Hematopoietic multipotent progenitor cell treated with erythropoietin and hydrocortisone succinate and interleukin-3 and kit ligand, for 6 days (in vitro differentiated cells): ENCODE measurements at regions not wholly inside any gene's neighbourhood (a gene's known extent, or its start where the extent isn't known, plus 50 kb on each side); places are given as distances from the start of the nearest gene placed in this dataset.
"Not testable (repeated sequence)": the region's sequence is repeated elsewhere in the genome, so short reads cannot be mapped to it uniquely, and the experiment has no call there.

Experiments
- DNase-seq: peaks from one replicate; pipeline ENCODE4 v3.0.0-alpha.2; 2015

DNA sequence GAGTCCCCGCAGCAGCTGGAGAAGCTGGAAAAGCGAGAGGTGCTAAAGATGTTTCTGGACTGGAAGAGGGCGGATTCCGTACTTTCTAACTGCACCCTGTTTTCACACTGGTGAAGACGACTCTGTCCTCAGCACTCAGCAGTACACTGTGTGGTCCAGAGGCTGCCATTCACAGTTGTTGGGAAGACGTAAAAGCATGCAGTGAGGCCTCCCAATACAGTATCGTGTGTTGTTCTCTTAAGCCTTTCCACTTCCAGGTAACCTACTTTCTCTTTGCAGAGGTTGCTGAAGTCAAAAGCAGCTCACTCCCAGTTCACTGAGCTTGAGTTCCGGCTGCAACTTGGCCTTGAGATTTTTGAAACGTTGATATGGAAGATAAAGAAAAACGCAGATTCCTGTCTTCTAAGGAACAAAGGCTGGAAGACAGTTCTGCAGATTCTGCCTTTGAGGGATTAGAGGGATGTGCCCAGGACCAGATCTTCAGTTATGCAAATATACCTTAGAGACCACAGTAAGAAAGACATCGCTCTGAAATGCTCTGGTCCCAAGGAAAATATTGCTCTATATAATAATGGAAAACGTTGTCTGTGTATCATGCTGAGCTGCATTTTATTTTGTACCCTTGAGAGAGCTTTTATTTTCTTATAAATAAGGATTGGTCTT lies 540.9 kb downstream of the TRIML1 start:
- DNase-seq: no peak

DNA sequence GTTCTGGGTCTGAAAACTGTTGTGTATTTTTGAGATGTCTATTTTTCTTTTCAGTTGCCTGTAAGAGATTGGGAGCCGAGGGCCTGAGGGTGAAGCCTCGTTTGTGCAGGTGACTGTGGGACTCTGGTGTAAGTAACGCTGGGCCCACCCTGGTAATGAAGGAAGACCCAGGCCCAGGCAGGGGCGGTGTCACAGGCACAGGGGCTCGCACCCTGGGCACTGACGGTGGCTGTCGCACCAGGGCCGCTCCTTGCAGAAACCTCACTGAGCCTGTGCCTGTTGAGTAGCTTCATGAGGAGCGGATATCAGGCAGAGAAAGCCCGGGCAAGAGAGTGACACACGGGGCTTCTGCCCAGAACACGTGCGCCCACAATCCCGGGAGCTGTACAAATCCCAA lies 541.4 kb downstream of the TRIML1 start:
- no peak for DNase-seq

DNA sequence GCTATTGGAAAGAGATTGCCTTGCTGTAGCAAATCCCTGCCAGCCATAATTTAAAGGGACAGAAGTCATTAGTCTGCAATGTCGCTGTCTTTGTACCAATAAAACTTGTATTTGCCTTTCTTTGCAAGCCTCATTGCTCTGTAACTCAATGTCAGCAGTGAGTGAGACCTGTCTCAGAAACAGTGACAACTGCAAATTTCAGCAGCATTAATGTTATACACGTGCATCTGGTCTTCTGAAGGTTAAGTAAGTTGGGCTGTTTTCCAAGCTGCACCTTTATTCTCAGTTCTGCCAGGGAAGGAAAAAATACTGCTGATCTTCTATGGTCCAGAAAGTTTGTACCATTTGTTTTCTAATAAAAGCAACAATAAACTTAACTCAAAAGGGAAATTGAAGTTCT lies 543.1 kb downstream of the TRIML1 start:
- DNase-seq: no peak

DNA sequence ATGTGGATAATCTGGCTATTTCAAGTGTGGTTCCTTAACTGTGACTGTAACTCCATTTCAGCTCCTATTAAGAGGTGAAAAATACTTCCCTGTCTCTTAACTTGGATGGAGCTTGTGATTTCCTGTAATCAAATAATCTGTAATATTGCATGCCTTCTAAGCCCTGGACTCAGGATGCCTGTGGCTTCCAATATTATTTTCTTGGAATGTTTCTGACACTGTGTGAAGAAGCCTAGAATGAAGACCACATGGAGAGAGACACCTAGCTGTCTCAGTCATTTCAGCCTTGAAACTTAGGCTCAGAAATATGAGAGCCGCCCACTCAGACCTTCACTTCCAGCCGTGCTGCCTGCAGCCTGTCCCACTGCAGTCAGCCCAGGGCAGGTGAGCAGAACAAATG lies 544.3 kb downstream of the TRIML1 start:
- DNase-seq: no peak

DNA sequence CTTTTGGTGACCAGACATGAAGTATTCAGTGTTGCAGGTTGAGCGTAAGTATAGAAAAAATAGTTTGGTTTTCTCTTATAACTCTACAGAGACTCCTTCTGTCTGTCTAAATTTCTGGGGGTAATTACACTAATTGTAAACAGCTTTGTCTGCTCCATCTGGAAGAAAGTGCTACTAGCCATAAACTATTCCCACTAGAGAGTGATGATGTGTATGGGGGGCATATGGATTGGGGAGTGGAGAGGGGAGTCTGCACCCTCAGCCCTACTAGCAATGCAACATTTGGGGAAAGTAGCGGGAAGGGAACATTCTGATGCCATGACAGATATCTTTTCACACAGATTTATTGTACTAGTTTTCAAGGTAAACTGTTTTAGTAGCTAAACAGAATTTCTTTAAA lies 549.7 kb downstream of the TRIML1 start:
- no peak for DNase-seq

DNA sequence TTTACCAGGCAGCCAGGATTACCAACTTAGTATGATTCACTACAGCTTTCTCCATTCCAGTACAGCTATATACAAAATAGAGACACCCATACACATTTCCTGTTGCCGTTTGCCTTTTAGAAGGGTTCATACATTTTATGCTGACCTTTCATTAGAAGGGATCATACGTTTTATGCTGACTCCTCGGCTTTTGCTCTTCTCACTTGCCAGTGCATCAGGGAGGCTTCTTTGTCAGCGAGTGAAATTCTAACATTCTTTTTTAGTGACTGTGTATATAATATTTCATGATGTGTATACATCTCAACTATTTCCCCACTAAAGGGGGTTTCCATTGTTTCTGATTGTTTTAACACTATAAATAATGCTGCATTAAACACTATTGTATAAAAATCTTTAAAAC lies 552.6 kb downstream of the TRIML1 start:
- no peak for DNase-seq

DNA sequence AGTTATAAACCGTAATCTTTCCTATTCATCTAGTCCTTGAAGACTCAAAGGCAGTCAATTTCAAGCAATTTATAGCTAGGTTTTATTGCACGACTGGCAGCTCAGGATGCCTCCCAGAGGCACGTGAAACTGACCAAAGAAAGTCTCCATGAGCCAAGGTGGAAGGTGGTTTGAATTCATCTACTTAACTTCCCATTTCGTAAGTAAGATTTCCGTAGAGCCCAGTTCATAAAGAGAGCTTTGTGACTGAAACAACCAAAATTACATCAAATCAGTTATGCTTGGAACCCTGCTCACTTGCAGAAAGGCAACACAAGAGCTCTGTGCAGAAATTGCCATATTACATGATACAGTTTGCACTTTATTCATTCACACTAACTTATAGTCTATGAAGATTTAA lies 556.0 kb downstream of the TRIML1 start:
- DNase-seq: no peak

DNA sequence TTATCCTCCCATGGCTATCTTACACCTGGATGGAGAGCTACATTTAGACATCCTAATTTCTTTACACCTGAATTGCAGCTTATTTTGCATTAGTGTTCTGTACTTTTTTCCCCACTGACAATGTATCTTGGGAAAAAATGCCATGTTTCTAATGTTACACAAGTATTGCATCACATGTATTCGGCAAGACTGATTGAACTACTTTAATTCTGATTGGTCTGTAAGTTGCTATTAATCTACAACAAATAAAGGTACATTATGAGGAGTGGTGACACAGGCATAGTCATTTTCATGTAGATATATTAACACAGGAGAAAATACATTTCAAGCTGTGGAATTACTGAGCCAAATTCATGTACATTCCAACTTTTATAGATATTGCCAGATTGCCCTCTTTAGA lies 558.0 kb downstream of the TRIML1 start:
- DNase-seq: no peak

DNA sequence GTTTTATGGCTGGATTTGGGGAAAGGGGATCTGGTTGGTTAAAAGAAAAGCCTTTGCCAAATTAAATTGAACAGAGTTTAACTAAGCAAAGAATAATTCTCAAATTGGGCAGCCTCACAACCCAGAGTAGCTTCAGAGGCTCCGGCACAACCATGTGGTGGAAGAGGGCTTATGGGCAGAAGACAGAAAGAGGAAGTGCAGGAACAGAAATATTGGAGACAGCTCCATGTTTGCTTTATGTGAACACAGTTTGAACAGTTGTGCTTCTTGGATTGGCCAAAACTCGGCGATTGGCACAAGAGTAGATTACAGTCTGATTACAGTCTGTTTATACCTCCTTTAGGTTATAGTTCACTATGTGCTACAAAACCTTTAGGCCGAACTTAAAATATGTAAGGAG lies 562.7 kb downstream of the TRIML1 start:
- DNase-seq: no peak

DNA sequence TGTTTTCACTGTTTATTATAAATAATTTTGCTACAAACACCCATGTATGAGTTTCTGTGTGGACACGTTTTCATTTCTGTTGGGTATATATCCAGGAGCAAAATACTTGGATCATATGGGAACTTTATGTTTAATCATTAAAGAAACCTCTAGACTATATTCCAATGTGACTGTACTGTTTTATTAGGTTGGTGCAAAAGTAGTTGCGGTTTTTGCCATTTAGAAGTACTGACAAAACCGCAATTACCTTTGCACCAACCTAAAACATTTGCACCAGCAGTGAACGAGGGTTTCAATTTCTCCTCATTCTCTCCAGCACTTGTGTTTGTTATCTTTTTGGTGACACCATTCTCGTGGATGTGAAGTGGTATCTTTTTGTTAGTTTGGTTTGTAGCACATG lies 565.0 kb downstream of the TRIML1 start:
- DNase-seq: no peak

DNA sequence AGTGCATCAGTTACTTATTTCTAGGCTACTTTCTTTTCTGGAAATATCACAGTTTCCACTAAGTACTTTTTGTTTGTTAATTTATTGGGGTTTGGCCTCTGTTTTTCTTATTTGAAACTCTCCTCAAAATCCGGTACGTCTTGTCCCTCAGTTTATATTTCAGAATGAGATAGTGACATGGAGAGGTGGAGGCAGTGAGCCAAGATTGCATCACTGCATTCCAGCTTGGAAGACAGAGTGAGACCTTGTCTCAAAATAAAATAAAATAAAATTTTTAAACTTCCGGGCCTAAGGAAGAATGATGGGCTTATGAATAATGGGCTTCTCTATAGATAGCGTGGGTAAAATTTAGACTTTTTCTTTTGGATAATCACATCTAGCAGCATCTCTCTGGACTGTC lies 567.8 kb downstream of the TRIML1 start:
- no peak for DNase-seq

DNA sequence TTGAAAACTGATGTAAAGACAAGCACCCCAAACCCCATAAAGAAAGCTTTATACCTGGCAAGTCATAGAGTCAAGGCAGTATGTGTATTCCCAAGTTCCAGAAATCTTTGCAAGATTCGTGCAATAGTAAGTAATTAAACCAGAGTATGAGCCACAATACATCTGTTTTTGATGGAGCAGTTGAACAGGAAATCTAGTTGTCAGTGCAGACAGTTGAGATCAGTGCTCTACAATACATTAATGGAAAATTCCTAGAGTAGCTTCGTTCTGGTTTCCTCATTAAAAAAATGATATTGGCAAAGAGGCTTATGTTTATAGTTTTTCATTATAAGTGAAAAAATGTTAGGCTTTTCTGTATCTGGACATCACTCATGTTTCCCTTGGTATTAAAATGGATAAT lies 575.3 kb downstream of the TRIML1 start:
- no peak for DNase-seq

DNA sequence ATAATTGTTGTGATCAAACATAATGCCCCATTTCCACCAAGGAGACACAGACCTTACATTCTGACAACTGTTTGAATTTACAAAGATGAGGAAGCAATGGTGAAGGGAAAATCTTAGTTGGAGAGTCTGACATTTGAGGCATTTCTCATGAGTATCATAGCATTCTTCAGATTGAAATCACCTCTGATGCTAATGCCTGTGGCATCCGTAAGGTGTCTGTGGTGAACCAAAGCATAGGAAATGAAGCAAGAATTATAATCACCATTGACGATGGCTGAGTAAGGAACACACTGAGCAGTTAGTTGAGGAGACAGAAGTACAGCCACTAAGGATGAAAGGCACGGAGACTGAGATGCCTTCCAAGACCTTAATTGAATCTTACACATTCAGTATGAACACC lies 575.7 kb downstream of the TRIML1 start:
- DNase-seq: no peak

DNA sequence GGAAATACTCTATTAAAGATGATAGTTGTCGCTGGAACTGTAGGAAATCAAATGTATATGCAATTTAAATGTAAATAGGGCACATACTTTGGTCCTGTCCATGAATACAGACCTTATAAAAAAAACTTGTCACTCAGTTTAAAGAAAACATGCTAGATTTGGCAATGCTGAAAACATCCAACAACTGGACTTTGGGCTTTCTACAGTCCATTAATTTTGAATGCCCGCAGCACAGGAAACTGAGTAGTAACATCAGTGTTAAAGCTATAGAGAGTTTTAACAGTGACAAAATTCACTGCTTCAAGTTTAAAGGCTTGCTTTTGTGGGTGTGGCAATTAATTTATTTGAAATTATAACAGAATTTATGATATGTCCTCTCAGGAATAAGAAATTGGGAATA lies 578.4 kb downstream of the TRIML1 start:
- no peak for DNase-seq

DNA sequence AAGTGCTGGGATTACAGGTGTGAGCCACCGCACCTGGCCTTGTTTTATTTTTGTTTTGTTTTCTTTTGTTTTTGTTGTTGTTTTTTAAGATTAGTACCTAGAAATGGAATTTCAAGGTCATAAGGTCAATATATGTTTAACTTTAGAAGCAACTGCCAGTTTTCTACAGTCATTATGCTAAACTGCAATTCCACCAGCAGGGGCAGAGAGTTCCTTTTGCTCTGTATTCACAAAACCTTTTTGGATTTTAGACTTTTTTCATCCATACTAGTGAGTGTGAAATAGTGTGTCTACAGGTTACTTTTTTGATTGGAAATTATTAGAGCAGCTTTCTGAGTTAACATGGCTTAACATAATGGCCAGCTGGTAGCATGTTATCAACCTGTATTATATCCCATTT lies 580.6 kb downstream of the TRIML1 start:
- DNase-seq: no peak

DNA sequence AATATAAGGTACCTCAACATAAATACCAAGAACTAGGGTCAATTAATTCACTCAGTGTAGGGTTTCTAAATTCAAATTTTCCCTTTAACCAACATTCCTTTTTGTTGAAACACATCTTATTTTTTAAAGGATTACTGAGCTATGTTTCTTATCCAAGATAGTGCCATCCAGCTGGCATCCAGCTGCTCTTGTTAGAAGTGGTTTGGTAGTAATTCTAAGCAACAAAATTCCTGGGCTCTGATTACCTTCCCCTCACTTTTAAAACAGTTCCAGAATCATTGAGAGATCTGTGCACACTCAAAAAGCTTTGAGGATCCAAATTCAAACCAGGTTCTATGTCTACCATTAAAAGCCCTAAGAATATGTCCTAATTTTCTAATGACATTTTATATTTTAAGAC lies 583.7 kb downstream of the TRIML1 start:
- no peak for DNase-seq

DNA sequence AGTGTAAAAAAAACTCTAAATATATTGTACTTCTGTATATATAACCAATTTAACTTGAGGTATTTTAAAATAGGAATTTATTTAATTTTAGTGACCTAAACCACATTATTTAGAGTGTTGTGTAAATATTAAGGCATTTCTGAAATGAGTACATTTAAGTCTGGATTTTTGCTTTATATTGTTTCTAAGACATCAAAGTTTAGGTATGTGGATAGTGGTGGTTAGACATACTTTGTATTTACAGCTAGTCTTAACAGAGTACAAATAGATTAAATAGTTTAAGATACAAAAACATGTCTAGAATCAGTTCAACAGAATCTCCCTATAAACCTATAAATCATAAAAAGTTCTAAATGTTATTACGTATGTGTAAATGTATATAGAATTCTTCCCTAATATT lies 588.5 kb downstream of the TRIML1 start:
- DNase-seq: no peak

DNA sequence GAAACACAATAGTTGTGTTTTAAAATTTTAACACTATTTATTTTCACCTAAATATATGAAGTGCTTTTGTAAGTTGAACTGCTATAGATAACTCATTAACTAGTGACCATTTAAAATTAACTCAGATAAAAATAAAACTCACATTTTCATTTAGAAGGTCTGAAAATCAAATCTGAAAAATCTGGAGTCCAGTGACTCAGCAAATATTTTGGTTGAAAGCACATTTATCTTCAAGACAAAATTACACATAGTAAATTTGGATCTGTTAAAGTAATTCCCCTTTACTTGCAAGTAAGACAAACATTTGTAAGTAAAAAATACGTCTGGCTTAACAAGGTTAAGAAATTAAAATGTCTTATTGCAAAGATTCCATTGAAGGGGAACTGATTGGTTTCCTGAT lies 589.1 kb downstream of the TRIML1 start:
- no peak for DNase-seq

DNA sequence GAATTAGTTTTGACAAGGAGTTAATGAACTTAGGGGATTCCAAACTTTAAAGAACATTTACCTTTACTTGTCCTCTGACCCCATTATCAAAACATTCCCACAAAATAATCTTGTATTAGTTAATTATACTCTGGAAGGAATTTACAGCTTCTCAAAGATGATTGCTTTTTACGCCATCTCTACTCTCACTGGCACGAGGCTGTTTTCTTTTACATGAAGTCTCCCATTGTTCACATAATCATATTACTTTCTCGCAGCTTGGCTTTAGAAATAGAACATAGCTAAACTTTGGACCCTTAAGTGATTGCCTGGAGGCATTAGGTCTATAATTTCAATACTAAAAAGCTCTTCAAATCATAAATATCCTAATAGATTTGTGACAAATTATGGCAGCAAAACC lies 592.9 kb downstream of the TRIML1 start:
- no peak for DNase-seq

DNA sequence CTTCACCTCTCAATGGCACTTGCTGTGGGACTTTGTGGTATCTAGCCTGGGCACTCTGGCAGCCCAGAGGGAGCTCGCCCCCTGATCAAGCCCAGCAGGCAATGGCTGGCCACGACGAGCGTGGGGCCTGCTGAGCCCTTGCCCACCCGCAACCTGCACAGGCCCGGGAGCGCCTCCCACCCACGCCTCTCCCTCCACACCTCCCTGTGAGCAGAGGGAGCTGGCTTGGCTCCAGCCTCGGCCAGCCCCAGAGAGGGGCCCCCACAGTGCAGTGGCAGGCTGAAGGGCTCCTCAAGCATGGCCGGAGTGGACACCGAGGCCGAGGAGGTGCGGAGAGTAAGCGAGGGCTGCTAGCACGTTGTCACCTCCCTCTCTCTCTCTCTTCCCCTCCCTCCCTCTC lies 595.8 kb downstream of the TRIML1 start:
- DNase-seq: no peak

DNA sequence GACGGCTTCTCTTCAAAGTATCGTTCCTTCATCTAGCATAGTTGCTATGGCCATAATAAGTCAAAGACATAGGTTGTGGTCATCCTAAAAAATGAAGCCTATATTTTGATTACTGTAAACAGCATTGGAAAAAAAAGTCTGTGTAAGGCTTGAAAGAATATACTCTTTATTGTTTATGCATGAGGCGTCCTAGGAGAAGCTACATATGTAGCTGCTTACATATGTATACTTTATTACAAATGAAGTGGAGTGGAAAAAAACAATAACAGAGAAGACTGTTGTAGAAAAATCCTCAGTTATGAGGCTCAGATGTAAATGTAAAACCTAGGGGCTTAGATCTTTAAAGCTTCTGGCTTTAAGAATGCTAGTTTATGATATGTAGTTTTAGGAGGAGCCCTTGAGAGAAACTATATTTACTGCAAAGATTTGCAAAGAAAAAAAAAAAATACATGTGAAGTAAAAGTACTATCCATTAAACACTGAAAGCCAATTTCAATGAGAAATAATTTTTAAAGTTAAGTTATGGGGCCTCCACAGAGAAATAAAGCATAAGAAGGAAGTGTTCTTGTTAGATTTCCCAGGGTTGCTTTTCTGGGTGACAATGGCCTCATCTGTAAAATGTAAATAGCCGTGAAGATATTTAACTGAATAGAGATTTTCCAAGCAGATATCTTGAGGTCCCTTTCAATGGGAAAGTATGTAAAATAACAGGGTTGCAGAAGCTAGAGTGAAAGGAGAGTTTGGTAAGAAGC lies 598.2 kb downstream of the TRIML1 start:
- no peak for DNase-seq

DNA sequence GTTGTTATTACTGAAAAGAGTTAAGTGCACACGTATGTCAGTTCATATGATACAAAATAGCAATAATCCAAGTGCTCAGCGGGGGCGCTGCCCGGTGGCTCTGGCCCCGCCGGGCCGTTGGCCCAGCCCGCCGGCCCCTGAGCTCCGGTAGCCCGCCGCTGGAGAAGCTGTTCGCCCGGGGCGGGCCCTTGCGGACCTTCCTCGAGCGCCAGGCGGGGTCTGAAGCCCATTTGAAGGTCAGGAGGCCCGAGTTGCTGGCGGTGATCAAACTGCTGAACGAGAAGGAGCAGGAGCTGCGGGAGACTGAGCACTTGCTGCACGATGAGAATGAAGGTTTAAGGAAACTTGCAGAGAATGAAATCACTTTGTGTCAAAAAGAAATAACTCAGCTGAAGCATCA lies 599.0 kb downstream of the TRIML1 start:
- DNase-seq: not testable (repeated sequence)

DNA sequence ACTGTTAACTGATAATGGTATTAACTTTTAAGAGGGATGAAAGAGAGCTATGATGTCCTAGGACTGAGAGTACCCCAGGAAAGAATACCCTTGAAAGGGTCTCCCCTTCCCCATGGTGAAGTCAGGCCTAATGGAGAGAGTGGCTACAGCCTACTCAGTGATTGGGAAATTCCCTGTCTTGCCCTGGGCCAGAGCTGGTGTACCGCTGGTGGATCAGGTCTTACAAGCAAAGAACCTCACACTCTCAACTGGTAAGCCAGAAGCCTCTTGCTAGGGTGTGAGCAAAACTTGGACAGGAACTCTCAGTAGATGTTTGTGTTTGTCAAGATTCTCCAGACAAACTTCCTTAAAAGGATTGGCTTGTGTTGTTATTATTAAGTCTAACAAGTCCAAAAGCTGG lies 600.9 kb downstream of the TRIML1 start:
- not testable (repeated sequence) for DNase-seq

DNA sequence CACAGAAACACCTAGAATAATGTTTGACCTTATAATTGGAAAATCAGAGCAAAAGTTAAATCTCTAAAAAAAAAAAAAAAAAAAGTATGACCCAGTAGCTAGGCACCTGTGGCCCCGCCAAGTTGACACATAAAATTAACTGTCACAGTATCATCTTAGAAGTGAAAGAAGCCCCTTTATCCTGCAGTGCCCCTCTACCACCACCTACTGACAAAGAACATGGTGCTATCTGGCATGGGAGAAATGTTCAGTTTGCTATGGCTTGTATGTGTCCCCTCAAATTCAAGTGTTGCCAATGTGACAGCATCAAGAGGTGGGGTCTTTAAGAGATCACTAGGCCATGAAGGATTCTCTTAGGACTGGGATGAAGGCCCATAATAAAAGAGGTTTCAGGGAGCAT lies 601.5 kb downstream of the TRIML1 start:
- DNase-seq: not testable (repeated sequence)

DNA sequence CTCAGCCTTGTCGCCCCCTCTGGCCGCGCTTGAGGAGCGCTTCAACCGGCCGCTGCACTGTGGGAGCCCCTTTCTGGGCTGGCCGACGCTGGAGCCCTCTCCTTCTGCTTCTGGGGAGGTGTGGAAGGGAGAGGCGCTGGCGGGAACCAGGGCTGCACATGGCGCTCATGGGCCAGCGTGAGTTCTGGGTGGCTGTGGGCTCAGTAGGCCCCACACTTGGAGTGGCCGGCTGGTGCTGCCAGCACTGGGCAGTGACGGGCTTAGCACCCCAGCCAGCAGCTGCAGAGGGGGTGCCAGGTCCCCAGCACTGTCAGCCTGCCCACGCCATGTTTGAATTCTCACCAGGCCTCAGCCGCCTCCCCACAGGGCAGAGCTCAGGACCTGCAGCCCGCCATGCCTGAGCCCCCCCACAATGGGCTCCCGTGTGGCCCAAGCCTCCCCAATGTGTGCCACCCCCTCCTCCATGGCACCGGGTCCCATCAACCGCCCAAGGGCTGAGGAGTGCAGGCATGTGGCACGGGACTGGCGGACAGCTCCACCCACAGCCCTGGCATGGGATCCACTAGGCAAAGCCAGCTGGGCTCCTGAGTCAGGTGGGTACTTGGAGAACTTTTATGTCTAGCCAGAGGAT lies 615.2 kb downstream of the TRIML1 start:
- DNase-seq: no peak
